ENCODE measurements at regions not wholly inside any gene's neighbourhood (a gene's known extent, or its start where the extent isn't known, plus 50 kb on each side); places are given as distances from the start of the nearest gene placed in this dataset.
"Not testable (repeated sequence)": the region's sequence is repeated elsewhere in the genome, so short reads cannot be mapped to it uniquely, and the experiment has no call there.

DNA sequence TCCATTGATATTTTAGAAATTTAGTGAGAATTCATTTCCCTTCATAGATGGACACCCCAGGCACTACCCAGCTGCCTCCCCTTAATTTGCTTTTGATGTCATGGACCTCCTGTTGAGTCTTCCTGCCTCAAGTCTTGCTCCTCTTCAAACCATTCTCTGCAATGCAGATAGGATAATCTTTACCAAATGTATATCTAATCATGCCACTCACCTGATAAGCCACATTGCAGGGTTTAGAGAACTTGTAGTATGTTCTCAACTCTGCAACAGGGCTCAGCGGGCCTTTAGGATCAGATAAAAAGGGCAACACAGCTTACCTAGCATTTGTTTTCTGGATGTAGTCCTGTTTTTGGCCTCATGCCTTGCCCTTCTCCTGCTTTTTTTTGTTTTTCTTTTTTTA, 234.5 kb downstream of the EMP1 start:
- Mint-ChIP-seq H3K27me3 (peaks cover 4% of the 10 kb centered on the region), H3K4me3 (no peak overlapping the region), H3K9me3 (no peaks in the 10 kb centered on the region), H3K4me1 (no peaks in the 10 kb centered on the region), H3K27ac (no peak overlapping the region), H3K36me3 (ENCODE audit: low read depth) (no peaks in the 10 kb centered on the region)
- CTCF ChIA-PET, result no interaction called here
- POLR2A ChIA-PET, result no interaction called here
- DNase-seq, result no peak

DNA sequence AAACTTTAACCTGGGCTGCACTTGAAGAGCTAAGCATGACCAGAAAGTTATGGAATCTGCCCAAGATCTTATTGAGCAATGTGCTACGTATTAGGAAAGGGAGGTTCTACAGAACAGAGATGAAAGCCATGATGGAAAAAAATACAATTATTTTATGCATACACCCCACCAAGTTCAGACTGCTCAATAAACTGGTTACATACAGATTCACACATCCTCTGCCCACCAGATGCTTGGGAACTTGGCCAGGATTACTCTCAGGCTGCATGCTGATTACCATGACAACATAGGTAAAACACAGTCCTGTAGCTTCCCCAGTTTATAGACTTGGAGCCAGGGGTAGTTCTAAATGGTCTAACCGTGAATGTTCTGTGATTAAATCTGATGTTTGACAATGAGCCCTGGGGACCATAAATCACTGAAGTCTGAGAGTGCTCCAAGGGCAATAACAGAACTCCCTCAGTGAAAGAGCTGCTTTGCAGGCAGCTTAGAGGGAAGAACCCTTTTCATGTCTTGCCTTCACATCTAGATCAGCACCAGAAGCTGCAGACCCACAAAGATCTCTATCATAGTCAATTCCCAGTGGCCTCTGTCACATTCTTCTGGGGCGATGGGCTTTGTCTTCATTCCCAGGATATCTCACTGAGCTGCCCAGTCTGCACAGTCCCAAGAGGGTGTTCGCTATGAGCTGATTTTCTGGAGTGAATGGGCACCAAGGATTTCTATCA, 232.2 kb downstream of the EMP1 start:
- Mint-ChIP-seq H3K4me1 (no peaks in the 10 kb centered on the region), H3K9me3 (no peaks in the 10 kb centered on the region), H3K36me3 (ENCODE audit: low read depth) (no peaks in the 10 kb centered on the region), H3K27me3 (peaks cover 4% of the 10 kb centered on the region), H3K27ac (no peak overlapping the region), H3K4me3 (no peak overlapping the region)
- DNase-seq, result no peak
- ChIA-PET CTCF (no interaction called here), POLR2A (no interaction called here)

DNA sequence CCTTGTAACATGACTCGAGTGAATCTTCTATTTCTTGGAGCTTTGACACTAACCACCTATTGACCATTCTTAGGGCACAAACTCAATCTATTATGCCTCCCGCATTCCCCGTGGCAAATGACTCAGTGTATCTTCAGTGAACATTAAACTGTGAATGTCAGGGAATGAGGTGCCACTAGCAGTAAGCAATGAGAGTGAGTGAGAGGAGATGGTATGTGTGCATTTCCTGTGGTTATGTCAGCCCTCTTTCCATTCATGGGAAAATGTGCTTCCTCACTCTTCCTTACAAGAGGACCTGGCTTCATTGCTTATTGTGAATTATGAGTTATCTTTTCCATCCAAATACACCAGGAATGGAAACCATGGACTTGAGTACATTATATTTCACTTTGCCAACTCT, 229.2 kb downstream of the EMP1 start:
- Mint-ChIP-seq H3K4me1 (no peaks in the 10 kb centered on the region), H3K27me3 (no peaks in the 10 kb centered on the region), H3K36me3 (ENCODE audit: low read depth) (no peaks in the 10 kb centered on the region), H3K4me3 (no peak overlapping the region), H3K9me3 (no peaks in the 10 kb centered on the region), H3K27ac (no peak overlapping the region)
- CTCF ChIA-PET, result no interaction called here
- DNase-seq, result no peak
- POLR2A ChIA-PET, result no interaction called here

DNA sequence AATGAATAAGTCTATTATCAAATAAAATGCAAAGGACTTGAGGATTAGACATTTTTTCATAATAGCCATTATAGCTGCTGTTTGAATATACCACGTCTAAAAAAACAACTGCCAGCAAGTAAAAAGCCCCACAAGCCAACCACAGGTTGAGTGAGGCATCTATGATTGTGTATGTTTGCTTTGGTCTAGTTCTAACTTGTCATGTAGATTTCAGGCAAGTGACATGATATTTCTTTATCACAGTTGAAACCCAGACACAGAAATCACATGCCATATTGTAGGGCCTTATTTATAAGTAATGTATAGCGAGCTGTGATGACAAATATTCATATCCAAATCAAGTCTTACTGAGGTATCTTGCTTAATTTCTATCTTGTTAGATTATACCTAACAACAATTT, 225.8 kb downstream of the EMP1 start:
- no peaks in the 10 kb centered on the region for H3K4me1 Mint-ChIP-seq
- ChIA-PET CTCF (no interaction called here), POLR2A (no interaction called here)
- DNase-seq, result no peak
- no peaks in the 10 kb centered on the region for H3K9me3 Mint-ChIP-seq
- H3K27me3 Mint-ChIP-seq, result no peaks in the 10 kb centered on the region
- no peak overlapping the region for H3K27ac Mint-ChIP-seq
- H3K36me3 Mint-ChIP-seq (ENCODE audit: low read depth), result no peaks in the 10 kb centered on the region
- no peak overlapping the region for H3K4me3 Mint-ChIP-seq

DNA sequence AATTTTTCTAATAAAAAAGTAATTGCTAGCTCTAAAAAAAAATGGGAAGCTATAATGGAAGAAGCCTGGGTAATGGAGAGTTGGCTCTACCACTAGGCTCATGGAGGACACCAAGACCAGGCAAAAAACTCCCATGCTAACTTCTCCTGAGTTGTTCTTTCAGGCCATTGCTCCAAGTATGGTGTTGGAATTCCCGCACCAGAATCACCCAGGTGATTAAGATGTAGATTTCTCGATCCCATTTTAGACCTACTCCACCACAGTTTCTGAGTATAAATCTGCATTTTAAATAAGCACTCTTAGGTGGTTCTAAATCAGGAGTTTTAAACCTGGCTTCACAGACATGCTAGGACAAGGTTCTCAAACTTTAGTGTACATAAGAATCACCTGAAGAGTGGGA, 221.0 kb downstream of the EMP1 start:
- Mint-ChIP-seq H3K9me3 (no peaks in the 10 kb centered on the region), H3K27me3 (peaks cover 2% of the 10 kb centered on the region), H3K4me1 (no peaks in the 10 kb centered on the region), H3K27ac (no peak overlapping the region), H3K36me3 (ENCODE audit: low read depth) (no peaks in the 10 kb centered on the region), H3K4me3 (no peak overlapping the region)
- no peak for DNase-seq
- CTCF ChIA-PET, result no interaction called here
- POLR2A ChIA-PET, result no interaction called here

DNA sequence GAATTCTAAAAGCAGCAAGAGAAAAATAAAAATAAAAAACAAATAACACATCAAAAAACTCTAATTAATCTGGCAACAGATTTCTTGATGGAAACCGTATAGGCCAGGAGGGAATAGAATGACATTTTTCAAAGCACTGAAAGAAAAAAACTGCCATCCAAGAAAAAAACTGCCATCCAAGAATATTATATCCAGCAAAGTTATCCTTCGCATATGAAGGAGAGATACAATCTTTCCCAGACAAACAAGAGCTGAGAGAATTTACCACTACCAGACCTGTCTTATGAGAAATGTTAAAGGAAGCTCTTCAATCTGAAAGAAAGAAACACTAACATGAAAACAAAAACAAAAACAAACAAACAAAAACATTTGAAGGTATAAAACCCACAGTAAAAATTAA, 214.8 kb downstream of the EMP1 start:
- no peaks in the 10 kb centered on the region for H3K36me3 Mint-ChIP-seq (ENCODE audit: low read depth)
- no peak overlapping the region for H3K27ac Mint-ChIP-seq
- peaks cover 6% of the 10 kb centered on the region for H3K9me3 Mint-ChIP-seq
- DNase-seq, result no peak
- ChIA-PET CTCF (no interaction called here), POLR2A (no interaction called here)
- no peaks in the 10 kb centered on the region for H3K4me1 Mint-ChIP-seq
- no peak overlapping the region for H3K4me3 Mint-ChIP-seq
- peaks cover 6% of the 10 kb centered on the region for H3K27me3 Mint-ChIP-seq

DNA sequence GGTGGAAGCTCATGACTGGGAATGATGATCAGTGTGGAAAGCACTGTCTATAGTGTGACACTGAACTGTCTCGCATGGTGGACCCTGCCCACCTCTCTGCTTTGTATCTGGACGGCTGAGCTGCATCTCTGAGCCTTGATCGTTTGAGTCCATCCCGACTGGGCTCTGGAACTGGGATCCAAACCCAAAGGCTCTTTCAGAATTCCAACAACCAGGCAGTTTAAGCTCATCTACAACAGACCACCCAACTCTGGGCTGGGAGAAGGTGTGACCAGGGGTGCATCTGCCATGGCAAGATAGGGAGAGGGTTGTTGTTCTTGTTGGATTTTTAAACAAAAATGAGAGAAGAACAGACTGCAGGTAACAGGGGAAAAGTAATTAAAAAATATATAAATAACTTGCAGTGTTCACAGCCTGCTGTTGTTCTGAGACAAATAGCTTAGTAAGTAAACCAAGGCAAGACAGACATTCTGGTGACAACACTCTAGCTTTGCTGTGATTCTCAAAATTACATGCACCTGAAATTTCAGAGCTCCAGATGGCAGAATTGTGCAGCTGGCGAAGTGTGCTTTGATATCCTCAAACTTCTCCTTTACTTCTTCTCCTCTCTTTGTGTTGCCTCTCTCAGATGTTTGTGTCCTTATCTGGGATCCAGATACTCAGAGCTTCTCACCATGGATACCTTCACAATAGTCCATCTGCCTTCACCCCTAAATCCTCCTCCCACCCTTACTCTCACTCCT, 209.6 kb downstream of the EMP1 start:
- CTCF ChIA-PET, result interaction anchor here (0.6 kb wide), 1 partner anchor 318 kb away, joined by 3 read pairs; no protein-coding TSS in a partner anchor

DNA sequence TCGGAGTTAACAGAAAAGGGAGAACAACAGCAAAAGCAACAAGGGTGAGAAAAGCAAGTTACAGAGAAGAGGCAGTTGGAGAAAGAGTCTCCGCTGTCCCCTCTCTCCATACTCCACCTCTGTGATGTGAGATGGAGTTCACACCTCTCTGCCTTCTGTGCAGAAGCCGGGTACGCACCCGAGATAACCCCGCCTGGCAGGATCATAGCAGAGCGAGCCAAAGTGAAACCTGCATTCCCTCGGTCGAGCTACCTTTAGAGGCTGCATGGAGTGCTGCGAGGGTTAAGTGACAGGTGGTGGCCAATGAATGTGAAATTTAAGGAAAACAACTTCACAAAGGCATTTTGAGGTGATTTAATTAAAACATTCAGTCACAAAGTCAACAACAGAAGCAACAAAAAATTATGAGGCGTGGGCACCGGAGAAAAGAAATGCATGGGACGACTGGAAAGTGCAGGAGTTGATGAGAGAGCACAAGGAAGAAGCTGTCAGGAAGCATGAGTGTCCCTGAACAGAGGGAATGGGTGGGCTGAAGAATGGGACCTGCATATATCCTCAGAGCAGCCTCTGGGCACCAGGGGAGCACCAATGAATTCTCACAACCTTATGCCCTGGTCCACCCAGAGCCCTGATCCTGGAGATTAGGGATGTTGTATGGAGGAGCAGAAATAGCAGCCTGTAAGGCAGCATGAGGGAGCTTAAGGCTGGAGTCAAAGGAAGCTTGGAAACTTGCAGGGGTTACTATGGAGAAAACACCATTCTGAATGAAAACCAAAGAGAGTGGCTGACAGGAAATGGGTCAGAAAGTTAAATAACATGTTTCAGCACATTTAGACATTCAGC, 208.3 kb downstream of the EMP1 start:
- peaks cover 4% of the 10 kb centered on the region for H3K27me3 Mint-ChIP-seq
- POLR2A ChIA-PET, result no interaction called here
- H3K9me3 Mint-ChIP-seq, result no peaks in the 10 kb centered on the region
- no peak for DNase-seq
- H3K4me3 Mint-ChIP-seq, result no peak overlapping the region
- no peak overlapping the region for H3K27ac Mint-ChIP-seq
- CTCF ChIA-PET, result interaction anchor here (1.7 kb wide), 1 partner anchor 149 kb away, joined by 3 read pairs; no protein-coding TSS in a partner anchor
- H3K4me1 Mint-ChIP-seq, result no peaks in the 10 kb centered on the region
- H3K36me3 Mint-ChIP-seq (ENCODE audit: low read depth), result no peaks in the 10 kb centered on the region

More for the DNA sequence above, 209.6 kb downstream of the EMP1 start:
- H3K27ac Mint-ChIP-seq, result no peak overlapping the region
- POLR2A ChIA-PET, result no interaction called here
- H3K27me3 Mint-ChIP-seq, result peaks cover 4% of the 10 kb centered on the region
- H3K4me3 Mint-ChIP-seq, result no peak overlapping the region
- H3K9me3 Mint-ChIP-seq, result peaks cover 4% of the 10 kb centered on the region
- no peaks in the 10 kb centered on the region for H3K4me1 Mint-ChIP-seq
- no peaks in the 10 kb centered on the region for H3K36me3 Mint-ChIP-seq (ENCODE audit: low read depth)
- DNase-seq, result no peak

DNA sequence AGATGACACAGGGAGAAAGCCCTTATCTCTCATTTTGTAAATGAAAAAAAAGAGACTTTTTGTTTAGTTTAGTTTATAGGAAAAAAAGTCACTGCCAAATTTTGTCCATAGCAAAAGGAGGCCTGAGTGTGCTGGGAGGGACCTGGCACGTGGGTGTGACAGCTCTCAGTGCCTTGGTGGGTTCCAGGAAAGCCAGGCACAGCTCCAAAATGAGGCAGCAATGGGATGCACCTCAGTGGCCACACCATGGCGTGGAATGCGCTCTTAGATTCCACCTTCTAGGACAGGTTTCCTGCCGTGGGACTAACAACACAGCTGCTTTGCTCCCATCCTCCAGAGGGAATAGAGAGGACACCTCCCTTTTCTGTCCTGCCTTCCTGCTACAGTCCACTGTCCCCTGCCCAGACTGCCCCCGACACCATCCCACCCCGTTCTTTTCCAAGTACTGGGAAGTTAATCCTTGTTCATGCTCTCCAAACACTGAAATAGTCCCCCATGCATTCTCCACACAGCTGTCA, 207.6 kb downstream of the EMP1 start:
- CTCF ChIA-PET, result interaction anchor here (1.7 kb wide), 1 partner anchor 148 kb away, joined by 3 read pairs; no protein-coding TSS in a partner anchor

DNA sequence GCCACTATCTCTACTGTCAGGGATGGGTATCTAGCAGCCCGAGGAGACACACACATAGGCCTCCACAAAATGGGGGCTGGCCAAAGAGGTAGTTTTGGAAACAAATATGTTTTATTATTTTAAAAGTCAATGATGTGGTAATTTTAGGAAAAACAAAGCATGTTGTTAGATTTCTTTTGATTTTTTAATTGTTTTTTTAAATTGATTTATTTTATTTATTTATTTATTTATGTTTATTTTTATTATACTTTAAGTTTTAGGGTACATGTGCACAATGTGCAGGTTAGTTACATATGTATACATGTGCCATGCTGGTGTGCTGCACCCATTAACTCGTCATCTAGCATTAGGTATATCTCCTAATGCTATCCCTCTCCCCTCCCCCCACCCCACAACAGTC, 194.8 kb downstream of the EMP1 start:
- H3K4me3 Mint-ChIP-seq; H3K27ac Mint-ChIP-seq; CTCF ChIA-PET; DNase-seq; POLR2A ChIA-PET; H3K36me3 Mint-ChIP-seq (ENCODE audit: low read depth); H3K27me3 Mint-ChIP-seq; H3K9me3 Mint-ChIP-seq; H3K4me1 Mint-ChIP-seq: not testable (repeated sequence)

More for the DNA sequence above, 207.6 kb downstream of the EMP1 start:
- no peaks in the 10 kb centered on the region for H3K9me3 Mint-ChIP-seq
- DNase-seq, result no peak
- peaks cover 4% of the 10 kb centered on the region for H3K27me3 Mint-ChIP-seq
- H3K4me1 Mint-ChIP-seq, result no peaks in the 10 kb centered on the region
- no peak overlapping the region for H3K27ac Mint-ChIP-seq
- H3K36me3 Mint-ChIP-seq (ENCODE audit: low read depth), result no peaks in the 10 kb centered on the region
- POLR2A ChIA-PET, result no interaction called here
- no peak overlapping the region for H3K4me3 Mint-ChIP-seq

DNA sequence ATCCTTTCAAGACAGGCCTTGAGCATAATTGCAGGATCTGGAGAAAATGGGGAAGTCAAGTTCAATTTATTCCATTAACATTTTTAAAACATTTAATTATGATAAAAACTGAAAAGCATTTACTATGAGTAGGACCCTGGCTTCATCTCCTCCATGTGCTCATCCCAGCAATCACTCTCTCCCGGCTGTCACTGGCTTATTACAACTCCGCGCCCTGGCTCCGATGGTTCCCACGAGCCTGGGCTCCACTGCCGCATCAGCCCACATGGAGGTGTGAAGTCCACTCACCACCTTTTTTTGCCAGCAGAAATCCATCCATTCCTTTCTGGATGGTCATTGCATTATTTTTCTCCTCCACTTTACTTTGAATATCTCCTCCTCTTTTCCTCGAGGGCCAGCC, 194.4 kb downstream of the EMP1 start:
- CTCF ChIA-PET, result no interaction called here

DNA sequence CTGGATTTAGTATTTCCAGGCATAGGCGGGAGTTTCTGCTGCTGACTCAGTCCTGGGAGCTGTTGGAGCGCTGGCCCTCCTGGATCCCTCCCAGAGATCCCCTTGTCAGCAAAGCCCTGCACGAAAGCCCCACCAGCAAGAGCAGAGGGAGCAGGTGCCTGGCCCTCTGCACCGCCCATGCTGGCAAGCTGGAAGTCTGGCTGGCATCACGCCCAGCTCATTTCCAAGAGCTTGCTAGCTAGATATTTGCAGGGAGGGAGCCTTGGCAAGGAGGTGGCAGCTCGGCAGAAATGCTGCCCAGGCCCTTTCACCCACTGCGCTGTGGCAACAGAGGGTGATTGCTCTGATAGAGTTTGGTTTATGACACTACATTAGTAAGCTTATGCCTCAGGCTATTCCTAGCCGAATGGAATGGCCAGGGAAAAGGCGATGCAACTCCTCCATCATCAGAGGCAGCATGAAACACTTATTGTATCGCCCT, 193.9 kb downstream of the EMP1 start:
- Mint-ChIP-seq H3K4me3 (no peak overlapping the region), H3K9me3 (no peaks in the 10 kb centered on the region), H3K27me3 (no peaks in the 10 kb centered on the region), H3K36me3 (ENCODE audit: low read depth) (no peaks in the 10 kb centered on the region), H3K4me1 (no peaks in the 10 kb centered on the region), H3K27ac (no peak overlapping the region)
- no peak for DNase-seq
- POLR2A ChIA-PET, result no interaction called here
- CTCF ChIA-PET, result no interaction called here

More for the DNA sequence above, 194.4 kb downstream of the EMP1 start:
- Mint-ChIP-seq H3K4me3 (no peak overlapping the region), H3K4me1 (no peaks in the 10 kb centered on the region), H3K36me3 (ENCODE audit: low read depth) (no peaks in the 10 kb centered on the region), H3K27ac (no peak overlapping the region), H3K9me3 (no peaks in the 10 kb centered on the region), H3K27me3 (no peaks in the 10 kb centered on the region)
- no peak for DNase-seq
- POLR2A ChIA-PET, result no interaction called here

DNA sequence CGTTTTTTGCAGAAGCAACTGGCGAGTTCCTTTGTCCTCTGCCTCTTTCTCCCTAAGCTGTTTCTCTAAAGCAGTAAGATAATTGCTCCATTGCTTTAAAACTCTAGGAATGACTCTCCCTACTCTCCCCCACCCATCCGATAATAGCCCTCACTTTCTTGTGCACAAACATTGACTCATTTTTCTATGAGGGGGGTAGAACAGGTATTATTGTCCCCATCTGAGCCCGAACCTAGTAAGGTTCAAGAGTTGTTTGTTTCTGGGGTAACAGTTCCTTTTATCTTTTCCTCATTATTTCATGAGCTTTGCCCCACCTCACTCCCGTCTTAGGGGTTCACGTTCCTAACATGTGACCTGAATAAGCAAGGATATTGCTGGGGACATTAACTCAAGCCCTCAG, 190.6 kb downstream of the EMP1 start:
- no peaks in the 10 kb centered on the region for H3K4me1 Mint-ChIP-seq
- CTCF ChIA-PET, result no interaction called here
- no peak overlapping the region for H3K4me3 Mint-ChIP-seq
- H3K36me3 Mint-ChIP-seq (ENCODE audit: low read depth), result no peaks in the 10 kb centered on the region
- POLR2A ChIA-PET, result no interaction called here
- no peak for DNase-seq
- H3K9me3 Mint-ChIP-seq, result no peaks in the 10 kb centered on the region
- peaks cover 9% of the 10 kb centered on the region for H3K27me3 Mint-ChIP-seq
- H3K27ac Mint-ChIP-seq, result no peak overlapping the region
